ENCODE measurements at regions not wholly inside any gene's neighbourhood (a gene's known extent, or its start where the extent isn't known, plus 50 kb on each side); places are given as distances from the start of the nearest gene placed in this dataset.

- Histone ChIP-seq H3K27ac (ENCODE audit: low read length) (no peak overlapping the region), H4K20me1 (ENCODE audit: insufficient read depth) (no peaks in the 10 kb centered on the region), H3K79me2 (replicated peaks; ENCODE audit: insufficient read depth, low read length) (no peaks in the 10 kb centered on the region), H3K9ac (ENCODE audit: low read length) (no peak overlapping the region), H3K27me3 (ENCODE audit: insufficient read depth, low read depth, low read length) (no peaks in the 10 kb centered on the region), H3F3A (ENCODE audit: insufficient read depth, low read length, poor library complexity, severe bottlenecking) (no peaks in the 10 kb centered on the region), H3K4me3 (ENCODE audit: low read length) (no peak overlapping the region), H3K4me2 (ENCODE audit: low read length) (no peak overlapping the region), H3K9me3 (ENCODE audit: low read length) (peaks cover 4% of the 10 kb centered on the region), H3K9me2 (ENCODE audit: insufficient read depth, low read length) (no peaks in the 10 kb centered on the region), H3K36me3 (ENCODE audit: insufficient read depth, low read length) (no peaks in the 10 kb centered on the region), H2AFZ (ENCODE audit: low read depth, low read length) (no peak overlapping the region)
- TF ChIP-seq CTCF (IDR thresholded peaks at IDR 0.05; ENCODE audit: poor library complexity, severe bottlenecking) (no peak), RAD21 (conservative IDR thresholded peaks at IDR 0.05) (no peak)
Measured at GRCh38 chr18:46310675-46311345, 206.6 kb downstream of the HAUS1 start.

GRCh38 chr18:46311491-46311890, 207.3 kb downstream of the HAUS1 start:
- Histone ChIP-seq H3K36me3 (ENCODE audit: insufficient read depth, low read length) (no peaks in the 10 kb centered on the region), H2AFZ (ENCODE audit: low read depth, low read length) (no peak overlapping the region), H4K20me1 (ENCODE audit: insufficient read depth) (no peaks in the 10 kb centered on the region), H3K9ac (ENCODE audit: low read length) (no peak overlapping the region), H3K9me3 (ENCODE audit: low read length) (peaks cover 4% of the 10 kb centered on the region), H3K4me3 (ENCODE audit: low read length) (no peak overlapping the region), H3K4me2 (ENCODE audit: low read length) (no peak overlapping the region), H3F3A (ENCODE audit: insufficient read depth, low read length, poor library complexity, severe bottlenecking) (no peaks in the 10 kb centered on the region), H3K9me2 (ENCODE audit: insufficient read depth, low read length) (no peaks in the 10 kb centered on the region), H3K27ac (ENCODE audit: low read length) (no peak overlapping the region), H3K79me2 (replicated peaks; ENCODE audit: insufficient read depth, low read length) (no peaks in the 10 kb centered on the region), H3K27me3 (ENCODE audit: insufficient read depth, low read depth, low read length) (no peaks in the 10 kb centered on the region)
- TF ChIP-seq TAF1 (IDR thresholded peaks at IDR 0.05; ENCODE audit: low read depth), result no peak
- TF ChIP-seq EZH2 (IDR thresholded peaks at IDR 0.05; ENCODE audit: borderline replicate concordance, insufficient read depth, low read length, poor library complexity, severe bottlenecking), result no peak
- no peak for TF ChIP-seq SMC3 (conservative IDR thresholded peaks at IDR 0.05; ENCODE audit: poor library complexity)
- TF ChIP-seq RAD21 (conservative IDR thresholded peaks at IDR 0.05), result no peak
- no peak for TF ChIP-seq EP300 (conservative IDR thresholded peaks at IDR 0.05; ENCODE audit: poor library complexity, severe bottlenecking)
- TF ChIP-seq POLR2AphosphoS5 (IDR thresholded peaks at IDR 0.05), result no peak
- TF ChIP-seq CTCF (IDR thresholded peaks at IDR 0.05; ENCODE audit: poor library complexity, severe bottlenecking), result no peak
- no peak for TF ChIP-seq MXI1 (conservative IDR thresholded peaks at IDR 0.05; ENCODE audit: poor library complexity, severe bottlenecking)
- no peak for TF ChIP-seq REST (IDR thresholded peaks at IDR 0.05; ENCODE audit: borderline replicate concordance)

All from neural cell (in vitro differentiated cells).